ENCODE measurements at regions not wholly inside any gene's neighbourhood (a gene's known extent, or its start where the extent isn't known, plus 50 kb on each side); places are given as distances from the start of the nearest gene placed in this dataset.

GRCh38 chr2:796141-796985, 119.2 kb upstream of the TMEM18 start:
- no peak for TF ChIP-seq ZFX (IDR thresholded peaks at IDR 0.05; ENCODE audit: borderline replicate concordance)
- TF ChIP-seq CTCF (IDR thresholded peaks at IDR 0.05) = no peak
- H3K27ac ChIP-seq = no peak overlapping the region

- TF ChIP-seq ZFX (IDR thresholded peaks at IDR 0.05; ENCODE audit: borderline replicate concordance) = no peak
- no peak for TF ChIP-seq CTCF (IDR thresholded peaks at IDR 0.05)
- no peak overlapping the region for H3K27ac ChIP-seq
Measured at GRCh38 chr2:795531-796041, 118.4 kb upstream of the TMEM18 start.

GRCh38 chr2:794554-795241, 117.5 kb upstream of the TMEM18 start:
- TF ChIP-seq ZFX (IDR thresholded peaks at IDR 0.05; ENCODE audit: borderline replicate concordance) (no peak), CTCF (IDR thresholded peaks at IDR 0.05) (no peak)
- H3K27ac ChIP-seq = no peak overlapping the region

- TF ChIP-seq CTCF (IDR thresholded peaks at IDR 0.05) = no peak
- no peak for TF ChIP-seq ZFX (IDR thresholded peaks at IDR 0.05; ENCODE audit: borderline replicate concordance)
- H3K27ac ChIP-seq = no peak overlapping the region
Measured at GRCh38 chr2:793236-793635, 116.0 kb upstream of the TMEM18 start.

GRCh38 chr2:792687-793086, 115.5 kb upstream of the TMEM18 start:
- no peak overlapping the region for H3K27ac ChIP-seq
- TF ChIP-seq ZFX (IDR thresholded peaks at IDR 0.05; ENCODE audit: borderline replicate concordance) (no peak), CTCF (IDR thresholded peaks at IDR 0.05) (no peak)

- no peak overlapping the region for H3K27ac ChIP-seq
- TF ChIP-seq ZFX (IDR thresholded peaks at IDR 0.05; ENCODE audit: borderline replicate concordance) (no peak), CTCF (IDR thresholded peaks at IDR 0.05) (no peak)
Measured at GRCh38 chr2:790634-791245, 113.5 kb upstream of the TMEM18 start.

Data from 22Rv1 (cell line).